ENCODE measurements at regions not wholly inside any gene's neighbourhood (a gene's known extent, or its start where the extent isn't known, plus 50 kb on each side); places are given as distances from the start of the nearest gene placed in this dataset.
"Not testable (repeated sequence)": the region's sequence is repeated elsewhere in the genome, so short reads cannot be mapped to it uniquely, and the experiment has no call there.

DNA sequence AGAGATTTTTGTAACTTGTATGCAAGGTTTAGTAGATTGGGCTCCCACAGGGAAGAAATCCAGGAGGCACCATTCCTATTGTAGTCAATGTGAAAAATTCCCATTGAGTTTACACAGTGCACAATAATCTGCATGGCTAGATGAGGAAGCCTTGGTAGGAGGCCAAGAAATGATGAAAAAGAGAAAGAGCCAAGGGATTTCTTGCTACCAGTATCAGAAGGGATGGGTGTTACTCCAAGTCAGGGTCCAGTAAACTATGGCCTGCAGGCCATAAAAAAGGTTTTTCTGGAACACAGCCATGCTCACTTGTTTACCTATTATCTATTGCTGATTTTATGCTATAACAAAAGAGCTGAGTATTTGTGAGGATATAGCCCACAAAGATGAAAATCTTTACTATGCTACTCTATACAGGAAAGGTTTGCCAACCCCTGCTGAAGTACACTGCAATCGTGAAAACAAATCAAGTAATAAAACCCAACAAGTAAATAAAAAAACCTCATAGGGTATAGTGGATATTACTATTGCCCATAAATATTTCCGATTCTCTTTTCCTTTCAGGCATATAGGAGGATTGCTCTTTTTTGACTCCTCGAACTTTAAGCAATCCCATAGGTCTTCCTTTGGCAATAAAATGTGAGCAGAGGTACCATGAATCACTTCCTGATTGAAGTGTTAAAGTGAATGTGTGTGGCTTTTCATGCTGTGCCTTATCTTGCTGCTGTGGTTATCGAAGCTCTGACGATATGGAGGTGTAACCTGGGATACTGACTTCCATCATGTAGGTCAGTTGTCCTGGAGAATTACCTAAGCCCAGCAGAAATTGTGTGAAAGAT lies 256.3 kb upstream of the MAGI2 start:
- DNase-seq: no peak

DNA sequence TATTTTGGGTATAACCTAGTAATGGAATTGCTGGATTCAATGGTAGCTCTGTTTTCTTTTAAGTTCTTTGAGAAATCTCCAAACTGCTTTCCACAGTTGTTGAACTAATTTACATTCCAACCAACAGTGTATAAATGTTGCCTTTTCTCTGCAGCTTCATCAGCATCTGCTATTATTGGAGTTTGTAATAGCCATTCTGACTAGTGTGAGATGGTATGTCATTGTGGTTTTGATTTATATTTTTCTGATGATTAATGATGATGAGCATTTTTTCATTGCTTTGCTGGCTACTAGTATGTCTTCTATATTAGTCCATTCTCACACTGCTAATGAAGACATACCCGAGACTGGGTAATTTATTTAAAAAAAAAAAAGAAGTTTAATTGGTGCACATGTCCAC lies 248.6 kb upstream of the MAGI2 start:
- no peak for DNase-seq

DNA sequence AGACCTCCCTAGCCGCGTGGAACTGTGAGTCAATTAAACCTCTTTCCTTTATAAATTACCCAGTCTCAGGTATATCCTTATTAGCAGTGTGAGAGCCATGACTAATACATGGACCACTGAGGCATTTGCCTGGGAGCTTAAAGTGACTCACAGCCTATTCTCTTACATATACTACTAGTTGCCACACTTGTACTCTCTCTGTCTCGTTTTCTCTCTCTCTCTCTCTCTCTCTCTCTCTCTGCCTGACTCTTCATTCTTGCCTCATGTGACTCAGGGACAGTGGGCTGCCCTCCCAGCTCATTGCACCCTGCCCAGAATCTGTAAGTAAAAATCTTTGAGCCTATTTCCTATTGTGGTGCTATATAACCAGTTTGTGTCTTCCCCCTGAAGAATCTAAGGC lies 238.5 kb upstream of the MAGI2 start:
- peak; percentile 31 for DNase-seq

DNA sequence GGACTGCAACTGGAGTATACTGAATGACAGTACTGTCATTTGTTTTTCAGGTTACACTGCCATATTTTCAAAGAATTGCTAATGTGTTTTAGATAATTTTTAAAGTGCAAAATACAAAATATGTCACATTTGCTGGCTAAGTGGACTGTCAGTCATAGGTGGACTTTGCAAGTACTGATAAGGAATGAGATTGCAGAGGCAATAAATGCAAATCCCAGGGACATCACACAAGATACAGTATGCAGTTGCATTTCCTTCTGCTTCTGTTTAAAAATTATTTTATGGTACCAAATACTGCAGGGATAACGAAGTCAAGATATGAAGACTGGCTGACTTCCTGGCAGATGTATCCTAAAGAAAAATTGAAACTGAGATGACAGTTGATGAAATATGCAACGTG lies 237.6 kb upstream of the MAGI2 start:
- DNase-seq: no peak

DNA sequence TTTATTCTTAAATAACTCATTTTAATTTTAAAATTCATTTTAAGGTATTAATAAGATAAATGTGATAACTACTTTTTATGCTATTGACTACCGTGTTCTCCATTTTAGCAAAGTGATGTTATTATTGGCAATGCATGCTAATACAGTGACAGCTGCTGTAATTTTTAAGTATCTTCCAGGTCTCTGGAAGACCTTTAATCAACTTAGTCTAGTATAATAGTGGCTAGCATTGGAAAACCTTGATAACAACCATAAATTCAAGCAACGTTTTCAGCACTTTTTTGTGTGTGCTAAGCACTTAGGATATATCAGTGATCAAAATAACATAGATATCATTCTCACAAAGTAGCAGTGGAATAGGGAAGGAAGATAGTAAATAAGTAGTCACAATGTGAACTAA lies 230.9 kb upstream of the MAGI2 start:
- no peak for DNase-seq

DNA sequence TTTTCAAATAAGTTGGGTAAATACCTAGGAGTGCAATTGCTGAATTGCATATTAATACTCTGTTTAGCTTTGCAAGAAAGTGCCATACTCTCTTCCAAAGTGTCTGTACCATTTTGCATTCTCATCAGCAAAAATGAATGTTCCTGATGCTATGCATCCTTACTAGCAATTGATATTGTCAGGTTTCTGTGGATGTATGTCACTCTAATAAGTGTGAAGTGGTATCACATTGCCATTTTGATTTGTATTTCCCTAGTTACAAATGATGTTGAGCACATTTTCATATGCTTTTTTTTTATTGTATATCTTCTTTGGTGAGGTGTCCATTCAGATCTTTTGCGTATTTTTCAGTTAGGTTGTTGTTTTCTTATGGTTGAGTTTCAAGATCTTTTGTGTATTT lies 230.4 kb upstream of the MAGI2 start:
- DNase-seq: no peak

DNA sequence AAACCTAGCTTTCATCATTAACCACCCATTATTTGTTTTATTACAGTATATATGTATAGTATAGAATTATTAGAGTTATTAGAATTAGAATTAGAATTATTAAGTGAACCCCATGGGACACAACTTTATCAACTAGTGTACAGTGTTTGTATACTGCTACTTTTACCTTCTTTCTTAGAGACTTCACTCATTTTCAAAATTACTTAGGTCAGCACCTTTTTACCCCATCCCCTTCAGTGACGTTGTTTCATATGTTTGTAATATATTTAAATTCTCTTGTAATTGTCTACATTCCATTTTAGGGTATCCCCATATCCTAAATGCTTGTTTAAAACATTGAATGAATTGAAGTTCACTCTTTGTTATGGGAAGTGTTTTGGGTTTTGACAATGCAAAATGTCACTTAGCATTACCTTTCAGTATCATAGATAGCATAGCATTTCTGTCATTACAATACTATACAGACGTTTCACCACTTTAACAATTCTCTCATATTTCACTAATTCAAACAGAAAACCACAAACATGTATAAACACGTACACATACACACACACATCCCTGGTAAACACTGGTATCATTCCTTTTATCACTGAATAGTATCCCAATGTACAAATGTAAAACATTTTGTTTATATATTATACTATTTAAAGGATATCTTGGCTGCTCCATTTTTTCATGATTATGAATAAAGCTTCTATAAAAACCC lies 229.9 kb upstream of the MAGI2 start:
- no peak for DNase-seq

DNA sequence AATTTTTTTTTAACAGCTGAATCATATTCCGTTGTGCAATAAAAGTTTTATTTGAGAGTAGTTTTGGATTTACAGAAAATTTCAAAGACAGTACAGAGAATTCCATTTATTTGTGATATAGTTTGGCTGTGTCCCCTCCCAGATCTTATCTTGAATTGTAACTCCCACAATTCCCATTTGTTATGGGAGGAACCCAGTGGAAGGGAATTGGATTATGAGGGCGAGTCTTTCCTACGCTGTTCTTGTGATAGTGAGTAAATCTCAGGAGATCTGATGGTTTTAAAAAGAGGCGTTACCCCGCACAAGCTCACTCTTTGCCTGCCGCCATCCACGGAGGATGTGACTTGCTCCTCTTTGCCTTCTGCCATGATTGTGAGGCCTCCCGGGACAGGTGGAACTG lies 228.0 kb upstream of the MAGI2 start:
- no peak for DNase-seq

DNA sequence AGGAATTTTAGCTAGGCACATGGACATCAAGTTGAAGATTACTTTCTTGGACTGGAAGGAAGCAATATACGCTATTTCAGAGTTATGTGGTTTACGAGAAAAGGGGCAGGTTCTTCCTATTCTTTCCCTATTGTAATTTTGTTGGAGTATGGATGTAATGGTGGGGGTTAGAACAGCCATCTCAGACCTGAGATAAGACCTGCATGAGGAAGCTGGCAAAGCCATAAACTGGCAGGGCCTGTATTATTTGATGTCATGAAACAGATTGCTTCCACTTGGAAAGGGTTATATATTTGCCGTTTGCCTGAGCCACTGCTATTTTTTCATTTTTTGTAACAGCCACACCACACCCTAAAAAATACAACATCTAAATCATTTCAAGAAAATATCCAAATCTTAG lies 220.5 kb upstream of the MAGI2 start:
- no peak for DNase-seq

DNA sequence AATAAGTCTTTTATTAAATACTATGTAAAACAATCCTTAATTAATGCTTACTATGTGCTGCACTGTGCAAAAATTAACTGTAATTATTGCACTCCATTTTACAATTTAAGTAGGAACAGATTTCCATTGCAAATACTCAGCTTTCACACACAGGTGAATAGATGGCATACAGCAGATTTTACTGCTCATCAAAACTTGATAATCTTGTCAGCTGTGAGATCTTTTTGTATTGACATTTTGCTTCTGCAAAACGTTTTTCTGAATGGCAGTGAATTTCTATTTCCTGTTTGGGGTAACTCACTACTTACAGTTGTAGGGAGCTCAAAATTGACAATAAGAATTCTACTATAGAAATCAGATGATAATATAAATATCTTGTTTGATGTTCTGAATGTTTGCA lies 220.0 kb upstream of the MAGI2 start:
- DNase-seq: no peak

DNA sequence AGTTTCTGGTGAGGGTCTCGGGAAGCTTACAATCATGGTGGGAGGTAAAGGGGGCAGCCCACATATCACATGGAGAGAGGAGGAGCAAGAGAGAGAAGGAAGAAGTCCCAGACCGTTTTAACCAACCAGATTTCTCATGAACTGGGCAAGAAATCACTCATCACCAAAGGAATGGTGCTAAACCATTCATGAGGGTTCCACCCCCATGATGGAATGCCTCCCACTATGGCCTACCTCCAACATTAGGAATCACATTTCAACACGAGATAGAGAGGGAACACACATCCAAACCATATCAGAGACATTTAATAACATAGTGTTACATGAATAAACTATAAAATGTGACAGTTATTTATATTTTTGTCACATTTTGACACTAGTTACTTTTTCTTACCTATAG lies 214.8 kb upstream of the MAGI2 start:
- no peak for DNase-seq

DNA sequence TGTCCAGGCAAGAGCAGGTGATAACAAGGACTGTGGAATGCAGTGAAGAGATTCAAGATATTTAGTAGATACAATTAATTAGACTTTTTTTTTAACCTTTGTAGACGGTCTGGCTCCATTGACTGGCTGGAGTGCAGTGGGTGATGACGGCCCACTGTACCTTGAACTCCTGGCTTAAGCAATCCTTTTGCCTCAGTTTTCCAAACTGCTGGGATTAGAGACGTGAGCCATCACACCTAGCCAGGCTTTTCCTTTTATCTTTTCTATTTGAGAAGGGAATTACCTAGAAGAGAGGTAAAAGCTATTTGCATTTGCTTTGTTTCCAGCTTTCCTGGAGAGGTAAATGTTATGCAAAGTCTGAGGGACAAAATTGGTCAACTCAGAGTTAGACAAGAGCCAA lies 213.0 kb upstream of the MAGI2 start:
- no peak for DNase-seq

DNA sequence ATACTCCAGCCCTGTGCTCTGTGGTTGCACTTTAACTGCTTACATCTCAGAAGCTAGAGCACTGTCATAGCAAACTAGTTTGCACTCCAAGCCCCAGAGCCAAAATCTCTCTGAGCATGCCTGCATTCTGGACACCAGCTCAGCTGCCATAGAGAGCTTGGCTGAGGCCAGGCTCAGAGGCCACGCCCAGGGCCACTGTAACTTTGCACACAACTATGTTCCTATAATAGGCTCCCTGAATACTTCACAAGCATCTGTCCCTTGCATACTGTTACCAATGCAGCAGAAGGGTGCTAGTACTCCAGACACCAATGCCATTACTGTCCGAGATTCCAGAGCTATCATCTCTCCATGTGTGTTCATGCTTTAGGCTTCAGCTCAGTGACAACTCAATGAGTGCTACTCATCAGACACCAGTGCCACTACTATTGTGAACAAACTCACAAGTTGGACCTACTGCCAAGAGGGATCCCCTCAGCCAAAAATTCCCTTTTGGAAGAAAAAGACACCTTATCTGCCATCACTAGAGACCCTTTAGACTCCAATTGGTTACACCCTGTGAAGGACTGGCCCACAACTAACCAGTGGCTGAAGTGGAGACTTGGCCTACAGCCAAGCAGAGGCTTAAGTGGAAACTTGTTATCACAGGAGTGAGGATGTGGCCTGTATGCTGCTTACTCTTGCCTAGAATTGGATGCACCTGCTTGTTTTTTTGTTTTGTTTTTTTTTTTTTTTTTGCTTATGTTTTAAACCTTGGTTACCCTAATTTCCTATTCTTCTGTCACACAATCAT lies 211.6 kb upstream of the MAGI2 start:
- no peak for DNase-seq

DNA sequence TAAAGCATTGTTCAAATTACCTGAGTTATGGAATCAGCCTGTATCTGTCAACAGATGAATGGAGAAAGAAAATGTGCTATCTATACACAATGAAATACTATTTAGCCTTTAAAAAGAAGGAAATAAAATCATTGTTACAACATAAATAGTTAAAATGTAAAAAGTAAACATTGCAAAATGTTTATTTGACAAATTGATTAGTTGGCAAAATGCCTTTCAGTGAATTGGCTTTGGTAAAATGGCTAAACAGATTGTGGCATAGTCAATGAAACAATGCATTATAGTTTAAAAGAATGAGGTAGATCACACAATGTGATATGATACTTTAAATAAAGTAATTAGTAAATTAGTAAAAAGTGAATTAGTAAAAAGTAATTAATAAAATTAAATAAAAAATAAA lies 204.8 kb upstream of the MAGI2 start:
- DNase-seq: no peak

DNA sequence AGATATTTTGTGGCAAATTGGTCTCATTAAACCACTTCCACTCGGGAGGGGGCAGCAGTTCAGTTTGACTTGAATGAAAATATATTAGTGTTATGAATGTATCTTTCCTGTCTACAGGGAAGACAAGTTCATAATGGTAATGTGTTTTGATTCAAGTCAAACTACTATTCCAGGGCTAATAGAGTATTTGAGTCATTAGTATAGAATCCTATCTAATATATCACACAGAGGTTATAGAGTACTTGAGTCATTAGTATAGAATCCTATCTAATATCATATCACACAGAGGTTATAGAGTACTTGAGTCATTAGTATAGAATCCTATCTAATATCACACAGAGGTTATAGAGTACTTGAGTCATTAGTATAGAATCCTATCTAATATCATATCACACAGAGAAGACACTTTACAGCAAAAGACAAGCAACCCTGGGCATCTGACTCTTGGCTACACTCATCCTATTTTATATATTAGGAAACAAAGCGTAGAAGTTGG lies 199.7 kb upstream of the MAGI2 start:
- DNase-seq: no peak

DNA sequence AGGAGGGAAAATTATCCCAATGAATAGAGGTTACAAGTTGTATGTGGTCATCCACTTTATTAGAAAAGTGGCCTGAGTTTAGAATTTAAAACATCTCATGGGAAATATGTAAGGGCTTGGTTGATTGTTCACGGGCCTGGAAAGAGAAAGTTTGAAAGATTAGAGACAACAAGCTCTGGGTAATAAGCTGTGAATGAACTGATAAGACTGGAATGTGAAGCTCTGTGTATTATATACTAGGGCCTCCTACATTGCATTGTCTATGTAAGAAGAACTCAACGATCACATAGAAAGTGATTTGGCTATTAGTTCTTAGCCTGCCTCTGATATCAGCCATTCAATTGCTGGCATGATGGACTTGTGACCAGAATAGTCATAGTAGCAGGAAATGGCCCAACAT lies 199.2 kb upstream of the MAGI2 start:
- DNase-seq: no peak

DNA sequence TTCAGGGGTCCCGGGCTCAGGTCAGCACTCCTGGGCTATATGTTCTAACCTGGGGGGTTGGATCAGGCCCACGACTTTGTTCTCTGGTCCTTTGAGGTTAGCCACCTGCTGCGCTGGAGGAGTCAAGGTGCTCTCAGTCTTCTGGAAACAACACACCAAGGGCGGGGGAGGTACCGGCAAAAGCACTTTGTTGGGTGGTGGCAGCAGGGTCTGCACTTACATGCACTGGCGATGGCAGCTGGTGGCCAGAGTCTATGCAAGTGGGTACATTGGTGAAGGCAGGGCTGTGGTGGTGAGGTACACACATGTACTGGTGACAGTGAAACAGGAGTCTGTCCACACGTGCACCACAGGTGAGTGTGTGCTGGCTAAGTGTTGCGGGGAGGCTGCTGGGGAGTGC lies 194.2 kb upstream of the MAGI2 start:
- DNase-seq: no peak

DNA sequence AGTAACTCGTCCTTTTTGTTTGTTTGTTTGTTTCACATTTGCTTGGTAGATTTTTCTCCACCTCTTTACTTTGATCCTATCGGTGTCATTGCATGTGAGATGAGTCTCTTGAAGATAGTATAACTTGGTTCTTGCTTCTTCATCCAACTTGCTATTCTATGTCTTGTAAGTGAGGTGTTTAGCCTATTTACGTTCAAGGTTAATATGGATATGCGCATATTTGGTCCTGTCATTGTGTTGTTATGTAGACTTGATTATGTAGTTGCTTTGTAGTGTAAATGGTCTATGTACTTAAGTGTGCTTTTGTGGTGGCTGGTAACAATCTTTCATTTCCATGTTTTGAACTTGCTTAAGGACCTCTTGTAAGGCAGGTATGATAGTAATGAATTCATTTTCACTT lies 192.8 kb upstream of the MAGI2 start:
- no peak for DNase-seq

DNA sequence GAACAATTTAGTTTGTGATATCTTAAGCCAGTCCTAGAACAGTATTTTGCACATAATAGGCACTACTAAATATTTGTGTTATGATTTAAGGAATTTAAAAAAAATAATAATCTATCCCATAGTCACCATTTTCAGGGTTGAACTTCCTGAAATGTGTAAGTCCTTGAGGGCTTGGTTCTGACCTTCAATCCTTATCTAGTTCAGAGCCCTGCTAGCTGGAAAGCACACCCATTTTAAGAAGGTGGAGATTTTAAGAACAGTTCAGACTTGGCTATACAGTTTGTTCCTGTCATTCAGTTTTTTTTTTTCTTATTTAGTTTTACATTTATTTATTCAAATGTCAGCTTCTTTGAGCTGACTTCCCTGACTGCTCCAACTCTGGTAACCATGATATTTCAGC lies 183.4 kb upstream of the MAGI2 start:
- no peak for DNase-seq

DNA sequence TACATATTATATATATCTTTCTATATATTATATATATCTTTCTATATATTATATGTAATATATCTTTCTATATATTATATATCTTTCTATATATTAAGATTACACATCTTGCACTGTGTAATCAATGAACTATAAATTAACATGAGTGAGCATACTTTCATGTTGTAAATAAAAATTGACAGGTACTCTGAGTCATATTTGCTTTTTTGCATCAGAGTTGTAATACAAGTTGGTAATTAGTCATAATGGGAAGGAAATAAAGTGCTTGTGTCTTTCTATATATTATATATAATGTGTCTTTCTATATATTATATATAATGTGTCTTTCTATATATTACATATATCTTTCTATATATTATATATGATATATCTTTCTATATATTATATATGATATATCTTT lies 172.5 kb upstream of the MAGI2 start:
- not testable (repeated sequence) for DNase-seq

DNA sequence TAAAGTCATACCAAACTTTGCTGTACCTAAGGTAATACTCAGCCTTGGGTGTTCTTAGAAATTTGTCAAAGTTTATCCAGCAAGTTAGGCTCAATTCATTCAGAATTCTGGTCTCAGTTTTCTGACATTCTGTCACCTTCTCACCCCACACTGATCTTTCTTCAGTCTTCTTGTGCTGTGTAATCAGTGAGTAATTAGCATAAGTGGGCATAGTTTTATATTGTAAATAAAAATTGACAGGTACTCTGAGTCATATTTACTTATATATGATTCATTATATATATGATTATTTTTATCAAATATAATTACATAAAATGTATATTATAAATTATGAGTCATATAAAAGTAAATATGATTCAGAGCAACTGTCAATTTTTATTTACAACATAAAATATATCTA lies 170.9 kb upstream of the MAGI2 start:
- no peak for DNase-seq

DNA sequence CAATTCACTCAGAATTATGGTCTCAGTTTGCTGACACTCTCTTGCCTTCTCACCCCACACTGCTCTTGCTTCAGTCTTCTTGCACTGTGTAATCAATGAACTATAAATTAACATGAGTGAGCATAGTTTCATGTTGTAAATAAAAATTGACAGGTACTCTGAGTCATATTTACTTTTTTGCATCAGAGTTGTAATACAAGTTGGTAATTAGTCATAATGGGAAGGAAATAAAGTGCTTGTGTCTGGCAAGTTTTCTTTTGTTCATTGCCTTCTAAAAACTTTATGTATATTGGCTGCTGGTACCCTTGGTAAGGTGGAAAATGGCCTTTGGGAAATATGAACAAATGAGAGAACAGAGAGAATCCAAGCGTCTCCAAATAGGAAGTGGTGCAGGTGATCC lies 169.3 kb upstream of the MAGI2 start:
- DNase-seq: no peak

DNA sequence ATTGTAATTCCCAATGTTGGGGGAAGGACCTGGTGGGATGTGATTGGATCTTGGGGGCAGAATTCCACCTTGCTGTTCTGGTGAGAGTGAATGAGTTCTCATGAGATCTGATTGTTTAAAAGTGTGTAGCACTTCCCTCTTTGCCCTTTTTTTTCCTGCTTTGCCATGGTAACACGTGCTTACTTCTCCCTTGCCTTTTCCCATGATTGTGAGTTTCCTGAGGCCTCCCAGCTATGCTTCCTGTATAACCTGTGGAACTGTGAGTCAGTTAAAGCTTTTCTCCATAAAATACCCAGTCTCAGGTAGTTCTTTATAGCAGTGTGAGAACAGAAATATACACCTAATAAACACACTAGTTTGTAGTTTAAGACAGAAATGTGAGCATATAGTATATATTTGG lies 166.8 kb upstream of the MAGI2 start:
- DNase-seq: no peak

DNA sequence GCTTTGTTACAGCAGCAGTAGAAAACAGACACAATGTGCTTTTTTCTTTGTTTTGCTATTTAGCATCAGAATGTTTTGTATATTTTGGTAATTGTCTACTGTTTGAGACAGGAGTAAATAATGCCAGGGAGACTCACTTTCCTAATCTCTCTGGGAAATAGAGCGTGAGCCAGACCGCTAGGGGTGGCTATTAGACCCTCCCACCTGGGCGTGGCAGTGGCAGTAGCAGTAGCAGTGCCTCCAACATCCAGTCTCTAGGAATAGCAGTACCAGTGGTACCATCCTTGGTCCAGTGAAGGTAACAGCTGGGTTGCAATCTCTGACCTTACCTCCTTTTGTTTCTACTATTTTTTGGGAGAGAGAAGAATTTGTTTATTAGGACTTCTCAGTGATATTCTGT lies 165.7 kb upstream of the MAGI2 start:
- DNase-seq: no peak
